ENCODE measurements at regions not wholly inside any gene's neighbourhood (a gene's known extent, or its start where the extent isn't known, plus 50 kb on each side); places are given as distances from the start of the nearest gene placed in this dataset.

- TF ChIP-seq, protein P1, sequence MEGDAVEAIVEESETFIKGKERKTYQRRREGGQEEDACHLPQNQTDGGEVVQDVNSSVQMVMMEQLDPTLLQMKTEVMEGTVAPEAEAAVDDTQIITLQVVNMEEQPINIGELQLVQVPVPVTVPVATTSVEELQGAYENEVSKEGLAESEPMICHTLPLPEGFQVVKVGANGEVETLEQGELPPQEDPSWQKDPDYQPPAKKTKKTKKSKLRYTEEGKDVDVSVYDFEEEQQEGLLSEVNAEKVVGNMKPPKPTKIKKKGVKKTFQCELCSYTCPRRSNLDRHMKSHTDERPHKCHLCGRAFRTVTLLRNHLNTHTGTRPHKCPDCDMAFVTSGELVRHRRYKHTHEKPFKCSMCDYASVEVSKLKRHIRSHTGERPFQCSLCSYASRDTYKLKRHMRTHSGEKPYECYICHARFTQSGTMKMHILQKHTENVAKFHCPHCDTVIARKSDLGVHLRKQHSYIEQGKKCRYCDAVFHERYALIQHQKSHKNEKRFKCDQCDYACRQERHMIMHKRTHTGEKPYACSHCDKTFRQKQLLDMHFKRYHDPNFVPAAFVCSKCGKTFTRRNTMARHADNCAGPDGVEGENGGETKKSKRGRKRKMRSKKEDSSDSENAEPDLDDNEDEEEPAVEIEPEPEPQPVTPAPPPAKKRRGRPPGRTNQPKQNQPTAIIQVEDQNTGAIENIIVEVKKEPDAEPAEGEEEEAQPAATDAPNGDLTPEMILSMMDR (IDR thresholded peaks at IDR 0.05) = no peak
- H3K4me3 Mint-ChIP-seq = no peak overlapping the region
- H3K4me1 Mint-ChIP-seq = no peaks in the 10 kb centered on the region
- H3K4me3 ChIP-seq (replicated peaks in 1 of 3; ENCODE audit: low read depth in 2 of 3, low read length in 3 of 3) = no peak overlapping the region
- no peaks in the 10 kb centered on the region for H3K4me1 ChIP-seq (ENCODE audit: control insufficient read depth in 1 of 2, insufficient read depth in 2 of 2, low read length in 2 of 2)
- no peak overlapping the region for H2AFZ ChIP-seq (ENCODE audit: insufficient read depth, low read depth, low read length, poor library complexity, severe bottlenecking)
- no peak overlapping the region for H3K4me2 ChIP-seq (replicated peaks; ENCODE audit: extremely low read depth, low read length, poor library complexity, severe bottlenecking)
- H3K36me3 Mint-ChIP-seq = no peaks in the 10 kb centered on the region
- no peak overlapping the region for H3K27ac ChIP-seq (ENCODE audit: low read depth in 1 of 2, low read length in 2 of 2)
- H3K27me3 Mint-ChIP-seq (ENCODE audit: low read depth in 3 of 3) = peaks cover 3 to 18% (median 6%) of the 10 kb centered on the region in 3 donors
- no peaks in the 10 kb centered on the region for H3K9me3 ChIP-seq (replicated peaks in 1 of 2; ENCODE audit: control insufficient read depth in 1 of 2, insufficient read depth in 1 of 2, low read length in 2 of 2)
- no peak overlapping the region for H3K27ac Mint-ChIP-seq
- H4K20me1 ChIP-seq (ENCODE audit: insufficient read depth, low read length) = no peaks in the 10 kb centered on the region
- DNase-seq = no peak
- intact Hi-C loops (cut with micrococcal nuclease) = no loop called here
- no peak overlapping the region for H3K9ac ChIP-seq (ENCODE audit: insufficient read depth, low read length, poor library complexity, severe bottlenecking)
- peaks cover 0 to 6% (median 5%) of the 10 kb centered on the region in 7 donors for H3K9me3 Mint-ChIP-seq
- 95% methylated on average over 13 of the region's 13 CpGs for WGBS (ENCODE audit: insufficient coverage)
- no peaks in the 10 kb centered on the region for H3K36me3 ChIP-seq (replicated peaks in 1 of 2; ENCODE audit: control insufficient read depth in 1 of 2, insufficient read depth in 2 of 2, low read length in 2 of 2)
- H3K79me2 ChIP-seq (ENCODE audit: insufficient read depth, low read length) = no peaks in the 10 kb centered on the region
- H3K27me3 ChIP-seq (ENCODE audit: control insufficient read depth in 2 of 2, insufficient read depth in 2 of 2, low read length in 2 of 2) = no peaks in the 10 kb centered on the region
Measured at GRCh38 chr3:127120851-127121647, 71.9 kb upstream of the PRR23E start.

GRCh38 chr3:127121885-127122284, 71.0 kb upstream of the PRR23E start:
- Mint-ChIP-seq H3K27me3 (ENCODE audit: low read depth in 3 of 3) (peaks cover 3 to 20% (median 8%) of the 10 kb centered on the region in 3 donors), H3K4me3 (no peak overlapping the region), H3K36me3 (no peaks in the 10 kb centered on the region), H3K27ac (no peak overlapping the region), H3K4me1 (no peaks in the 10 kb centered on the region), H3K9me3 (peaks cover 0 to 6% (median 5%) of the 10 kb centered on the region in 7 donors)
- H3K4me1 ChIP-seq (ENCODE audit: control insufficient read depth in 1 of 2, insufficient read depth in 2 of 2, low read length in 2 of 2) = no peaks in the 10 kb centered on the region
- no peak overlapping the region for H3K4me3 ChIP-seq (replicated peaks in 1 of 3; ENCODE audit: low read depth in 2 of 3, low read length in 3 of 3)
- TF ChIP-seq, protein P1 (IDR thresholded peaks at IDR 0.05) = no peak
- H3K79me2 ChIP-seq (ENCODE audit: insufficient read depth, low read length) = no peaks in the 10 kb centered on the region
- H3K9ac ChIP-seq (ENCODE audit: insufficient read depth, low read length, poor library complexity, severe bottlenecking) = no peak overlapping the region
- intact Hi-C loops (cut with micrococcal nuclease) = no loop called here
- no peak overlapping the region for H3K4me2 ChIP-seq (replicated peaks; ENCODE audit: extremely low read depth, low read length, poor library complexity, severe bottlenecking)
- no peaks in the 10 kb centered on the region for H4K20me1 ChIP-seq (ENCODE audit: insufficient read depth, low read length)
- no peak overlapping the region for H2AFZ ChIP-seq (ENCODE audit: insufficient read depth, low read depth, low read length, poor library complexity, severe bottlenecking)
- DNase-seq = no peak
- no CpG with 5 or more reads among the region's 1 CpG for WGBS (ENCODE audit: insufficient coverage)
- no peaks in the 10 kb centered on the region for H3K9me3 ChIP-seq (replicated peaks in 1 of 2; ENCODE audit: control insufficient read depth in 1 of 2, insufficient read depth in 1 of 2, low read length in 2 of 2)
- no peaks in the 10 kb centered on the region for H3K27me3 ChIP-seq (ENCODE audit: control insufficient read depth in 2 of 2, insufficient read depth in 2 of 2, low read length in 2 of 2)
- H3K27ac ChIP-seq (ENCODE audit: low read depth in 1 of 2, low read length in 2 of 2) = no peak overlapping the region
- no peaks in the 10 kb centered on the region for H3K36me3 ChIP-seq (replicated peaks in 1 of 2; ENCODE audit: control insufficient read depth in 1 of 2, insufficient read depth in 2 of 2, low read length in 2 of 2)

Measured in CD14-positive monocyte (primary cell).